PC-9 (cell line): ENCODE measurements at regions not wholly inside any gene's neighbourhood (a gene's known extent, or its start where the extent isn't known, plus 50 kb on each side); places are given as distances from the start of the nearest gene placed in this dataset.

ENCODE experiments used
- CTCF ChIP-seq: fragments of 200-600 bp; sonication (generic); conservative IDR thresholded peaks from 2 replicates; pipeline ENCODE4 v1.6.1; 2017; ENCODE audit warnings: mixed run types, antibody characterized with exemption, mild to moderate bottlenecking, moderate library complexity
- EZH2 ChIP-seq: fragments of 200-600 bp; sonication (generic); IDR thresholded peaks from 2 replicates; pipeline ENCODE4 v1.8.0; 2017; ENCODE audit warnings: antibody characterized with exemption, low read depth

GRCh38 chr22:22087854-22088657 is 105.5 kb upstream of the TOP3B start:
- TF ChIP-seq CTCF (no peak), EZH2 (no peak)
